ENCODE measurements at regions not wholly inside any gene's neighbourhood (a gene's known extent, or its start where the extent isn't known, plus 50 kb on each side); places are given as distances from the start of the nearest gene placed in this dataset.

GRCh38 chr5:163190784-163191183 is 246.6 kb upstream of the CCNG1 start:
- no peak for TF ChIP-seq USF2 (IDR thresholded peaks at IDR 0.05)
- TF ChIP-seq PBX3 (IDR thresholded peaks at IDR 0.05) = no peak
- TF ChIP-seq RNF2 (IDR thresholded peaks at IDR 0.05; ENCODE audit: borderline replicate concordance, low read depth) = no peak
- no peak for TF ChIP-seq SREBF2 (IDR thresholded peaks at IDR 0.05)
